Progenitor cell of endocrine pancreas (in vitro differentiated cells): ENCODE measurements at regions not wholly inside any gene's neighbourhood (a gene's known extent, or its start where the extent isn't known, plus 50 kb on each side); places are given as distances from the start of the nearest gene placed in this dataset.
A peak's percentile ranks its signal among the peaks of the same experiment; 100 is the strongest.

Experiments used
- DNase-seq: peaks from one replicate; pipeline ENCODE4 v3.0.0; 2021; ENCODE audit warnings: low spot score; ENCODE audit not compliant: unreplicated experiment
- H3K27ac Mint-ChIP-seq: 2 replicates; pipeline ENCODE4 v1.8.0; 2021; ENCODE audit warnings: mild to moderate bottlenecking, moderate library complexity, mixed read lengths
- H3K27me3 Mint-ChIP-seq: 2 replicates; pipeline ENCODE4 v1.8.0; 2021; ENCODE audit warnings: mixed read lengths
- H3K36me3 Mint-ChIP-seq: 2 replicates; pipeline ENCODE4 v1.8.0; 2022; ENCODE audit warnings: mixed read lengths; ENCODE audit not compliant: insufficient read depth
- H3K4me1 Mint-ChIP-seq: 2 replicates; pipeline ENCODE4 v1.8.0; 2021; ENCODE audit warnings: low read depth, mixed read lengths
- H3K4me3 Mint-ChIP-seq: 2 replicates; pipeline ENCODE4 v1.8.0; 2021; ENCODE audit warnings: low read depth, mild to moderate bottlenecking, moderate library complexity, mixed read lengths
- H3K9me3 Mint-ChIP-seq: 2 replicates; pipeline ENCODE4 v1.8.0; 2021; ENCODE audit warnings: low read depth, mixed read lengths
- CTCF ChIP-seq: fragments of 200-600 bp; sonication (generic); IDR thresholded peaks from one replicate; pipeline ENCODE4 v1.5.0; 2021; ENCODE audit warnings: antibody characterized with exemption, mild to moderate bottlenecking; ENCODE audit not compliant: unreplicated experiment

DNA sequence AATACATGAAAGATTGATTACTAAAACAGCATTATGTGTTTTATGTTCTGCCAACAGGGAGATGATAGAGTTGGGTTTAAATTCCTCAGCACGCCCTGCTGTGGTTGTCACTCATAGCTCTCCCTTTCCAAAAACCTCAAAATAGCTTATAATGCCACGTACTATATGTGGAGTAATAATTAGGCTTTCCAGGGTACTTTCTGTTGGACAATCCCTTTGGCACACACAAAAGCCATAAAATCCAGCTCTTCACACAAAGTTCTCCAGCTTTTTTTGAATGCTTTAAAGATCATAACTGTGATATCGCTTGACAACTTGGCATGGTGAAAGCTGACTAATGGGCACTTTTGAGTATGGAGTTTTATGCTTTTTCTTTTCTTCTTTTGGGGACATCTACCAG lies 145.3 kb upstream of the DCN start:
- DNase-seq, result no peak
- Mint-ChIP-seq H3K27me3 (no peaks in the 10 kb centered on the region), H3K4me1 (peaks cover 2% of the 10 kb centered on the region), H3K4me3 (no peak overlapping the region), H3K36me3 (no peaks in the 10 kb centered on the region), H3K9me3 (no peaks in the 10 kb centered on the region), H3K27ac (no peak overlapping the region)
- TF ChIP-seq CTCF, result no peak

- no peak for DNase-seq
- TF ChIP-seq CTCF, result no peak
- no peaks in the 10 kb centered on the region for H3K9me3 Mint-ChIP-seq
- no peak overlapping the region for H3K4me3 Mint-ChIP-seq
- no peaks in the 10 kb centered on the region for H3K27me3 Mint-ChIP-seq
- H3K27ac Mint-ChIP-seq, result no peak overlapping the region
- no peaks in the 10 kb centered on the region for H3K36me3 Mint-ChIP-seq
- H3K4me1 Mint-ChIP-seq, result peaks cover 2% of the 10 kb centered on the region
Observed at GRCh38 chr12:91327131-91327530, 144.5 kb upstream of the DCN start.

DNA sequence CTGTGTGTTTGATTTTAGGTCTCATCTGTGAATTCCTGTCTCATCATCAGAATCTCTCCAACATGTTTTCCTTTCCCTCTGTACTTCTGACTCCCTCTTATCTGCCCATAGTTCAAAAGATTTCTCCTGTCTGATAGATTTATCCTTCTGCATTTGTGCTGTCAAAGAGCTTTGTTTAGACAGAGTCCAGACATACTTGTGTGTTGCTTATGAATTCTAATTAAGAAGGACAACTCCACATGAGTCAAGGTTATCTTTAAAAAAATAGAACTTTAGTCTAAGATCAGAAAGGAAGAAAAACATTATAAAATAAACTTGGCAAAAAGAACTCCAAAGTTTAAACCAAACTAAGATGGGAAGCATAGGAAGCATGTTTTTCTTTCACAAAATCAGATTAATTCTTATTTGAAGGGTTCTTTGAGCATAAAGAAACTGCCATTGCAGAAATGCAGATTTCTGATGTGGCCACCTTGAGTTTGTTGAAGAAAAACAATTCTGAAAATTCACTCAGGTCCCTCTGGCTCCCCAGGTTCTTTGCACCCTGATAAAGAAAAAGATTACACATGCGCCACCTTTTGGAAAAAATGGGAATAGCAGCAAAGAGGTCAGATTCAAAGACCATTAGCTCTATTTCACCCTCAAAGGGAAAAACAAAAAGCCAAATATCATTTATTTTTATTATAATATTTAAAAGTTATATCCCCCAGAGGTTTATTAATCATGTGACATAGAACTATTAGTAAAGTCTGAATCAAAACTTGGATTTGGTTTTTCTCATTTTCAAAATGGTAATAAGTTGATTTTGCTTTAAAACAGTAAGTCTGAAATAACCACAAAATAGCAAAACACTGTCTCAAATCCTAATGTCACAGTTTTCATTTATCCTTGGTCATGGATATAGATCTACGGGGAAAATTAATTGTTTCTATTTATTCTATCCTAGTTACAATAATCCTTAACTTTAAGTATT lies 143.7 kb upstream of the DCN start:
- DNase-seq, result peak; percentile 34
- peak; percentile 81 for TF ChIP-seq CTCF
- Mint-ChIP-seq H3K27me3 (no peaks in the 10 kb centered on the region), H3K4me3 (no peak overlapping the region), H3K36me3 (no peaks in the 10 kb centered on the region), H3K27ac (peak overlapping the region; percentile 29), H3K9me3 (no peaks in the 10 kb centered on the region), H3K4me1 (peaks cover 2% of the 10 kb centered on the region)

- H3K27me3 Mint-ChIP-seq, result no peaks in the 10 kb centered on the region
- H3K36me3 Mint-ChIP-seq, result no peaks in the 10 kb centered on the region
- no peaks in the 10 kb centered on the region for H3K9me3 Mint-ChIP-seq
- no peak for DNase-seq
- H3K4me1 Mint-ChIP-seq, result peaks cover under 1% of the 10 kb centered on the region
- no peak overlapping the region for H3K4me3 Mint-ChIP-seq
- no peak overlapping the region for H3K27ac Mint-ChIP-seq
- TF ChIP-seq CTCF, result no peak
Observed at GRCh38 chr12:91320999-91321398, 138.4 kb upstream of the DCN start.

DNA sequence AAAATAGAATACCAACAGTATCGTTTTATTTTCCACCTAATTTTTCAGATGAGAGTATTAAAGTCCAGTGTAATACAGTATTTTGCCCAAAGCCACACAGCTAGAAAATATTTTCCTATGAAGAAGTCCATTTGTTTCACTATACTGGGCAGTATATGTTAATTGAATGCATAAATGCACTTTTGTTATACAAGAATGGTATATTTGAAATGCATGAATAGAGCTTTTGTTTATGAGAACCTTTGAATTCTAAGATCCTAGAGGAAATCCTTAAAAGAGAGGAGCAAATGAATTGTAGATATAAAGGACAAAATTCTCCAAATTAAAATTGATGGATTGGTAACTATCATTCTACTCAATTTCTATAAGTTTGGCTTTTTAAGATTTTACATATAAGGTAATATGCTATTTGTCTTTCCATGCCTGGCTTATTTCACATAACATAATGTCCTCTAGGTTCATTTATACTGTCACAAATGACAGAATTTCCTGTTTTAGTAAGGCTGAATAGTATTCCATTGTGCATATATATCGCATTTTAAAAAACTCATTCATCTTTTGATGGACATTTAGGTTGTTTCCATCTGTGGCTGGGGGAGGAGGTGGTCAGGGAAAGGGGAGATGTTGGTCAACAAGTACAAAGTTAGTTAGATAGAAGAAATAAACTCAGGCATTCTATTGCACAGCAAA lies 136.6 kb upstream of the DCN start:
- no peak for DNase-seq
- H3K27me3 Mint-ChIP-seq, result no peaks in the 10 kb centered on the region
- H3K27ac Mint-ChIP-seq, result no peak overlapping the region

More for the DNA sequence above, 136.6 kb upstream of the DCN start:
- TF ChIP-seq CTCF, result no peak
- Mint-ChIP-seq H3K4me3 (no peak overlapping the region), H3K4me1 (no peaks in the 10 kb centered on the region), H3K36me3 (no peaks in the 10 kb centered on the region), H3K9me3 (no peaks in the 10 kb centered on the region)
